ENCODE measurements at regions not wholly inside any gene's neighbourhood (a gene's known extent, or its start where the extent isn't known, plus 50 kb on each side); places are given as distances from the start of the nearest gene placed in this dataset.
A peak's percentile ranks its signal among the peaks of the same experiment; 100 is the strongest.
"Not testable (repeated sequence)": the region's sequence is repeated elsewhere in the genome, so short reads cannot be mapped to it uniquely, and the experiment has no call there.

- DNase-seq = no peak
These were observed 84.2 kb upstream of the KIF5B start for GRCh38 chr10:32140403-32140802.

GRCh38 chr10:32139223-32140073, 83.2 kb upstream of the KIF5B start:
- peak; percentile 89 to 96 (median 95) for DNase-seq

- not testable (repeated sequence) for DNase-seq
These were observed 80.7 kb upstream of the KIF5B start for GRCh38 chr10:32136927-32137326.

- DNase-seq = not testable (repeated sequence)
These were observed 79.6 kb upstream of the KIF5B start for GRCh38 chr10:32135796-32136195.

GRCh38 chr10:32132357-32132946, 76.2 kb upstream of the KIF5B start:
- DNase-seq = no peak

- DNase-seq = no peak
These were observed 75.2 kb upstream of the KIF5B start for GRCh38 chr10:32131388-32131787.

- DNase-seq = no peak
These were observed 74.6 kb upstream of the KIF5B start for GRCh38 chr10:32130788-32131187.

GRCh38 chr10:32125023-32125422, 68.8 kb upstream of the KIF5B start:
- DNase-seq = no peak

GRCh38 chr10:32123021-32123420, 66.8 kb upstream of the KIF5B start:
- no peak for DNase-seq

GRCh38 chr10:32121648-32122047, 65.4 kb upstream of the KIF5B start:
- DNase-seq = no peak

GRCh38 chr10:32120147-32120546, 63.9 kb upstream of the KIF5B start:
- DNase-seq = no peak

- no peak for DNase-seq
These were observed 58.3 kb upstream of the KIF5B start for GRCh38 chr10:32114508-32114907.

- DNase-seq = no peak
These were observed 55.8 kb upstream of the KIF5B start for GRCh38 chr10:32112055-32112454.

GRCh38 chr10:32111585-32111984, 55.4 kb upstream of the KIF5B start:
- DNase-seq = no peak

- DNase-seq = no peak
These were observed 54.6 kb upstream of the KIF5B start for GRCh38 chr10:32110790-32111189.

GRCh38 chr10:32109603-32110002, 53.4 kb upstream of the KIF5B start:
- DNase-seq = no peak
